ENCODE measurements at regions not wholly inside any gene's neighbourhood (a gene's known extent, or its start where the extent isn't known, plus 50 kb on each side); places are given as distances from the start of the nearest gene placed in this dataset.

DNA sequence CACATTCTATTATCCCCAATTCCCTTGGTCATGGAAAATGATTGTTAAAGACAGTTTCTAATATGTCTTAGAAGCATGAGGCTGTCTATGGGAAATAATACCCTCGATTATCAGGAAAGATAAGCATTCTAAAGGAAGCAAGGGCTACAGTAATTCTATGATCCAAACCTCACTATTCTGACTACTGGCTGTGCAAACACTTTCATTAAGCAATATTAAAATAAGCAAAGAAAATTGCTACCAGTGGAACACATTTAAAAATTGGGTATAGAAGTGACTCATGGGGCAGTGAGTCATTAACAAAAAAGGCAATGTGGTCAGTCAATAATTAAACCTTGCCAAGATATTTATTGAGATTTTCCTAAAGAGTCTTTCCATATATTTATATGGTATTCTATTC is 1415.2 kb upstream of the TENM4 start:
- H3K27me3 ChIP-seq (ENCODE audit: insufficient read depth, poor library complexity, severe bottlenecking) = no peaks in the 10 kb centered on the region
- no peak overlapping the region for H3K27ac ChIP-seq (replicated peaks)
- no peak overlapping the region for H3K4me3 ChIP-seq (replicated peaks; ENCODE audit: insufficient read depth, low read length)
- no peak for DNase-seq (ENCODE audit: low read depth in 1 of 2, low spot score in 1 of 2)
- TF ChIP-seq, protein P1, sequence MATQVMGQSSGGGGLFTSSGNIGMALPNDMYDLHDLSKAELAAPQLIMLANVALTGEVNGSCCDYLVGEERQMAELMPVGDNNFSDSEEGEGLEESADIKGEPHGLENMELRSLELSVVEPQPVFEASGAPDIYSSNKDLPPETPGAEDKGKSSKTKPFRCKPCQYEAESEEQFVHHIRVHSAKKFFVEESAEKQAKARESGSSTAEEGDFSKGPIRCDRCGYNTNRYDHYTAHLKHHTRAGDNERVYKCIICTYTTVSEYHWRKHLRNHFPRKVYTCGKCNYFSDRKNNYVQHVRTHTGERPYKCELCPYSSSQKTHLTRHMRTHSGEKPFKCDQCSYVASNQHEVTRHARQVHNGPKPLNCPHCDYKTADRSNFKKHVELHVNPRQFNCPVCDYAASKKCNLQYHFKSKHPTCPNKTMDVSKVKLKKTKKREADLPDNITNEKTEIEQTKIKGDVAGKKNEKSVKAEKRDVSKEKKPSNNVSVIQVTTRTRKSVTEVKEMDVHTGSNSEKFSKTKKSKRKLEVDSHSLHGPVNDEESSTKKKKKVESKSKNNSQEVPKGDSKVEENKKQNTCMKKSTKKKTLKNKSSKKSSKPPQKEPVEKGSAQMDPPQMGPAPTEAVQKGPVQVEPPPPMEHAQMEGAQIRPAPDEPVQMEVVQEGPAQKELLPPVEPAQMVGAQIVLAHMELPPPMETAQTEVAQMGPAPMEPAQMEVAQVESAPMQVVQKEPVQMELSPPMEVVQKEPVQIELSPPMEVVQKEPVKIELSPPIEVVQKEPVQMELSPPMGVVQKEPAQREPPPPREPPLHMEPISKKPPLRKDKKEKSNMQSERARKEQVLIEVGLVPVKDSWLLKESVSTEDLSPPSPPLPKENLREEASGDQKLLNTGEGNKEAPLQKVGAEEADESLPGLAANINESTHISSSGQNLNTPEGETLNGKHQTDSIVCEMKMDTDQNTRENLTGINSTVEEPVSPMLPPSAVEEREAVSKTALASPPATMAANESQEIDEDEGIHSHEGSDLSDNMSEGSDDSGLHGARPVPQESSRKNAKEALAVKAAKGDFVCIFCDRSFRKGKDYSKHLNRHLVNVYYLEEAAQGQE (IDR thresholded peaks at IDR 0.05; ENCODE audit: insufficient replicate concordance, low read depth) = no peak
- TF ChIP-seq SPI1 (IDR thresholded peaks at IDR 0.05; ENCODE audit: borderline replicate concordance, low read depth) = no peak
- TF ChIP-seq GABPA (IDR thresholded peaks at IDR 0.05; ENCODE audit: low read depth) = no peak
- no peak for TF ChIP-seq POLR2AphosphoS5 (IDR thresholded peaks at IDR 0.05; ENCODE audit: low read depth)
- TF ChIP-seq, protein P2, sequence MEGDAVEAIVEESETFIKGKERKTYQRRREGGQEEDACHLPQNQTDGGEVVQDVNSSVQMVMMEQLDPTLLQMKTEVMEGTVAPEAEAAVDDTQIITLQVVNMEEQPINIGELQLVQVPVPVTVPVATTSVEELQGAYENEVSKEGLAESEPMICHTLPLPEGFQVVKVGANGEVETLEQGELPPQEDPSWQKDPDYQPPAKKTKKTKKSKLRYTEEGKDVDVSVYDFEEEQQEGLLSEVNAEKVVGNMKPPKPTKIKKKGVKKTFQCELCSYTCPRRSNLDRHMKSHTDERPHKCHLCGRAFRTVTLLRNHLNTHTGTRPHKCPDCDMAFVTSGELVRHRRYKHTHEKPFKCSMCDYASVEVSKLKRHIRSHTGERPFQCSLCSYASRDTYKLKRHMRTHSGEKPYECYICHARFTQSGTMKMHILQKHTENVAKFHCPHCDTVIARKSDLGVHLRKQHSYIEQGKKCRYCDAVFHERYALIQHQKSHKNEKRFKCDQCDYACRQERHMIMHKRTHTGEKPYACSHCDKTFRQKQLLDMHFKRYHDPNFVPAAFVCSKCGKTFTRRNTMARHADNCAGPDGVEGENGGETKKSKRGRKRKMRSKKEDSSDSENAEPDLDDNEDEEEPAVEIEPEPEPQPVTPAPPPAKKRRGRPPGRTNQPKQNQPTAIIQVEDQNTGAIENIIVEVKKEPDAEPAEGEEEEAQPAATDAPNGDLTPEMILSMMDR (IDR thresholded peaks at IDR 0.05; ENCODE audit: insufficient read depth, low read length) = no peak

- Histone ChIP-seq H3K4me3 (replicated peaks; ENCODE audit: insufficient read depth, low read length) (no peak overlapping the region), H3K27ac (replicated peaks) (no peak overlapping the region), H3K27me3 (ENCODE audit: insufficient read depth, poor library complexity, severe bottlenecking) (no peaks in the 10 kb centered on the region)
- DNase-seq (ENCODE audit: low read depth in 1 of 2, low spot score in 1 of 2) = no peak
- TF ChIP-seq, protein P1 (IDR thresholded peaks at IDR 0.05; ENCODE audit: insufficient replicate concordance, low read depth) = no peak
- TF ChIP-seq GABPA (IDR thresholded peaks at IDR 0.05; ENCODE audit: low read depth) (no peak), SPI1 (IDR thresholded peaks at IDR 0.05; ENCODE audit: borderline replicate concordance, low read depth) (no peak), POLR2AphosphoS5 (IDR thresholded peaks at IDR 0.05; ENCODE audit: low read depth) (no peak)
- TF ChIP-seq, protein P2 (IDR thresholded peaks at IDR 0.05; ENCODE audit: insufficient read depth, low read length) = no peak
These were observed 1414.6 kb upstream of the TENM4 start for GRCh38 chr11:80855426-80855825.

DNA sequence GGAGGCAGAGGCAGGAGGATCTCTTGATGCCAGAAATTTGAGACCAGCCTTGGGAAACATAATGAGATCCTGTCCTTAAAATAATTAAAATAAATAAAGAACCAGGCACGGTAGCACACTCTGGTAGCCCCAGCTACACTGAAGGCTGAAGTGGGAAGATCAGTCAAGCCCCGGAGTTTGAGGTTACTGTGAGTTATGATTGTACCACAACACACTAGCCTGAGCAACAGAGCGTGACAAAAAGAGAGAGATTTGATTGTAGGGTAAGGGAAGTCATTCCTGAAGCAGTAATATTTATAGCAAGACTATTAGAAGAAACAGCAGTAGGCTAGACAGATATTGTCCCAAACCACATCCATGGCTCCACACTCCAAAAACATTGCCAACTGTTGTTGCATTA is 1408.4 kb upstream of the TENM4 start:
- no peak for DNase-seq (ENCODE audit: low read depth in 1 of 2, low spot score in 1 of 2)
- TF ChIP-seq, protein P2 (IDR thresholded peaks at IDR 0.05; ENCODE audit: insufficient read depth, low read length) = no peak
- TF ChIP-seq GABPA (IDR thresholded peaks at IDR 0.05; ENCODE audit: low read depth) (no peak), SPI1 (IDR thresholded peaks at IDR 0.05; ENCODE audit: borderline replicate concordance, low read depth) (no peak), POLR2AphosphoS5 (IDR thresholded peaks at IDR 0.05; ENCODE audit: low read depth) (no peak)
- TF ChIP-seq, protein P1 (IDR thresholded peaks at IDR 0.05; ENCODE audit: insufficient replicate concordance, low read depth) = no peak
- Histone ChIP-seq H3K27ac (replicated peaks) (no peak overlapping the region), H3K27me3 (ENCODE audit: insufficient read depth, poor library complexity, severe bottlenecking) (no peaks in the 10 kb centered on the region), H3K4me3 (replicated peaks; ENCODE audit: insufficient read depth, low read length) (no peak overlapping the region)

Data from HL-60 (cell line).